Duodenal mucosa (tissue), 2 donors: ENCODE measurements at regions not wholly inside any gene's neighbourhood (a gene's known extent, or its start where the extent isn't known, plus 50 kb on each side); places are given as distances from the start of the nearest gene placed in this dataset.

ENCODE experiments used
- H3K27ac ChIP-seq: one replicate; pipeline ENCODE4 v1.7.0; 2013; ENCODE audit warnings: low read depth, low read length
- H3K27me3 ChIP-seq, 2 donors: one replicate each; pipeline ENCODE4 v1.7.0; 2013; ENCODE audit warnings: low read length in 2 of 2, control low read depth in 1 of 2; ENCODE audit not compliant: insufficient read depth in 2 of 2, control insufficient read depth in 1 of 2
- H3K36me3 ChIP-seq, 2 donors: one replicate each; pipeline ENCODE4 v1.7.0; 2013; ENCODE audit warnings: low read length in 2 of 2, control low read depth in 1 of 2; ENCODE audit not compliant: insufficient read depth in 2 of 2, control insufficient read depth in 1 of 2
- H3K4me1 ChIP-seq, 2 donors: one replicate each; pipeline ENCODE4 v1.7.0; 2013; ENCODE audit warnings: low read length in 2 of 2, control low read depth in 1 of 2; ENCODE audit not compliant: insufficient read depth in 2 of 2, control insufficient read depth in 1 of 2
- H3K4me3 ChIP-seq, 2 donors: one replicate each; pipeline ENCODE4 v1.7.0; 2013; ENCODE audit warnings: low read length in 2 of 2, low read depth in 1 of 2
- H3K9ac ChIP-seq, 2 donors: one replicate each; pipeline ENCODE4 v1.7.0; 2013; ENCODE audit warnings: low read length in 2 of 2, low read depth in 1 of 2
- H3K9me3 ChIP-seq, 2 donors: one replicate each; pipeline ENCODE4 v1.7.0; 2013; ENCODE audit warnings: low read length in 2 of 2, control low read depth in 1 of 2; ENCODE audit not compliant: control insufficient read depth in 1 of 2

- no peak overlapping the region for H3K27ac ChIP-seq
- no peak overlapping the region for H3K4me3 ChIP-seq
- H3K27me3 ChIP-seq = no peaks in the 10 kb centered on the region
- H3K9ac ChIP-seq = no peak overlapping the region
- H3K4me1 ChIP-seq = no peaks in the 10 kb centered on the region
- H3K36me3 ChIP-seq = no peaks in the 10 kb centered on the region
- no peaks in the 10 kb centered on the region for H3K9me3 ChIP-seq
Observed at GRCh38 chr11:121769191-121769590, 316.4 kb upstream of the SORL1-AS1 start.

GRCh38 chr11:121767433-121767832 lies 314.7 kb upstream of the SORL1-AS1 start:
- H3K27ac ChIP-seq = no peak overlapping the region
- no peaks in the 10 kb centered on the region for H3K9me3 ChIP-seq
- no peaks in the 10 kb centered on the region for H3K27me3 ChIP-seq

GRCh38 chr11:121766991-121767390 lies 314.2 kb upstream of the SORL1-AS1 start:
- H3K9ac ChIP-seq = no peak overlapping the region
- H3K27ac ChIP-seq = no peak overlapping the region
- no peaks in the 10 kb centered on the region for H3K4me1 ChIP-seq
- no peaks in the 10 kb centered on the region for H3K9me3 ChIP-seq
- no peaks in the 10 kb centered on the region for H3K36me3 ChIP-seq
- no peaks in the 10 kb centered on the region for H3K27me3 ChIP-seq
- no peak overlapping the region for H3K4me3 ChIP-seq

More at GRCh38 chr11:121767433-121767832, 314.7 kb upstream of the SORL1-AS1 start:
- no peaks in the 10 kb centered on the region for H3K36me3 ChIP-seq
- H3K4me1 ChIP-seq = no peaks in the 10 kb centered on the region
- H3K4me3 ChIP-seq = no peak overlapping the region
- no peak overlapping the region for H3K9ac ChIP-seq

- H3K36me3 ChIP-seq = no peaks in the 10 kb centered on the region
- no peaks in the 10 kb centered on the region for H3K9me3 ChIP-seq
- H3K27ac ChIP-seq = no peak overlapping the region
- H3K4me1 ChIP-seq = no peaks in the 10 kb centered on the region
- no peak overlapping the region for H3K4me3 ChIP-seq
- H3K27me3 ChIP-seq = no peaks in the 10 kb centered on the region
- no peak overlapping the region for H3K9ac ChIP-seq
Observed at GRCh38 chr11:121766166-121766565, 313.4 kb upstream of the SORL1-AS1 start.

GRCh38 chr11:121763526-121763925 lies 310.8 kb upstream of the SORL1-AS1 start:
- no peak overlapping the region for H3K27ac ChIP-seq
- no peak overlapping the region for H3K4me3 ChIP-seq
- H3K9me3 ChIP-seq = no peaks in the 10 kb centered on the region
- no peaks in the 10 kb centered on the region for H3K4me1 ChIP-seq
- H3K27me3 ChIP-seq = no peaks in the 10 kb centered on the region
- no peaks in the 10 kb centered on the region for H3K36me3 ChIP-seq
- no peak overlapping the region for H3K9ac ChIP-seq

- H3K9ac ChIP-seq = no peak overlapping the region
Observed at GRCh38 chr11:121762820-121763219, 310.1 kb upstream of the SORL1-AS1 start.

GRCh38 chr11:121761186-121761585 lies 308.4 kb upstream of the SORL1-AS1 start:
- Histone ChIP-seq H3K9me3 (no peaks in the 10 kb centered on the region), H3K27ac (no peak overlapping the region), H3K9ac (no peak overlapping the region), H3K36me3 (no peaks in the 10 kb centered on the region), H3K27me3 (no peaks in the 10 kb centered on the region), H3K4me1 (no peaks in the 10 kb centered on the region), H3K4me3 (no peak overlapping the region)

More at GRCh38 chr11:121762820-121763219, 310.1 kb upstream of the SORL1-AS1 start:
- Histone ChIP-seq H3K27me3 (no peaks in the 10 kb centered on the region), H3K9me3 (no peaks in the 10 kb centered on the region), H3K36me3 (no peaks in the 10 kb centered on the region), H3K4me1 (no peaks in the 10 kb centered on the region), H3K4me3 (no peak overlapping the region), H3K27ac (no peak overlapping the region)

GRCh38 chr11:121757480-121758125 lies 304.8 kb upstream of the SORL1-AS1 start:
- Histone ChIP-seq H3K4me1 (no peaks in the 10 kb centered on the region), H3K4me3 (no peak overlapping the region), H3K9me3 (no peaks in the 10 kb centered on the region), H3K27ac (no peak overlapping the region), H3K9ac (no peak overlapping the region), H3K36me3 (no peaks in the 10 kb centered on the region), H3K27me3 (no peaks in the 10 kb centered on the region)

- no peaks in the 10 kb centered on the region for H3K27me3 ChIP-seq
- no peak overlapping the region for H3K27ac ChIP-seq
- H3K9me3 ChIP-seq = no peaks in the 10 kb centered on the region
- no peak overlapping the region for H3K9ac ChIP-seq
- no peaks in the 10 kb centered on the region for H3K36me3 ChIP-seq
- H3K4me1 ChIP-seq = no peaks in the 10 kb centered on the region
- no peak overlapping the region for H3K4me3 ChIP-seq
Observed at GRCh38 chr11:121755906-121756305, 303.1 kb upstream of the SORL1-AS1 start.

GRCh38 chr11:121755191-121755590 lies 302.4 kb upstream of the SORL1-AS1 start:
- no peaks in the 10 kb centered on the region for H3K27me3 ChIP-seq
- H3K9me3 ChIP-seq = no peaks in the 10 kb centered on the region
- H3K4me3 ChIP-seq = no peak overlapping the region
- H3K27ac ChIP-seq = no peak overlapping the region
- no peak overlapping the region for H3K9ac ChIP-seq
- no peaks in the 10 kb centered on the region for H3K4me1 ChIP-seq
- H3K36me3 ChIP-seq = no peaks in the 10 kb centered on the region
